AG09319 (cell line): ENCODE measurements at regions not wholly inside any gene's neighbourhood (a gene's known extent, or its start where the extent isn't known, plus 50 kb on each side); places are given as distances from the start of the nearest gene placed in this dataset.

Experiments
- DNase-seq: peaks from one replicate; pipeline ENCODE4 v3.0.0-alpha.2; 2010; ENCODE audit warnings: low read depth; ENCODE audit errors: extremely low read depth
- CTCF ChIP-seq: IDR thresholded peaks from 2 replicates; pipeline ENCODE4 v1.5.1; 2011; ENCODE audit warnings: low read depth, mild to moderate bottlenecking, inconsistent platforms, low read length, moderate library complexity

- TF ChIP-seq CTCF: no peak
- no peak for DNase-seq
These were observed 185.5 kb downstream of the ZNF330 start for GRCh38 chr4:141406237-141406636.

- DNase-seq: no peak
- no peak for TF ChIP-seq CTCF
These were observed 188.9 kb downstream of the ZNF330 start for GRCh38 chr4:141409556-141409955.

- DNase-seq: peak; percentile 44
- TF ChIP-seq CTCF: no peak
These were observed 190.1 kb downstream of the ZNF330 start for GRCh38 chr4:141410839-141411238.

- DNase-seq: no peak
- no peak for TF ChIP-seq CTCF
These were observed 191.2 kb downstream of the ZNF330 start for GRCh38 chr4:141411936-141412335.

GRCh38 chr4:141413366-141413765 is 192.7 kb downstream of the ZNF330 start:
- TF ChIP-seq CTCF: no peak
- DNase-seq: no peak

- DNase-seq: no peak
- no peak for TF ChIP-seq CTCF
These were observed 195.0 kb downstream of the ZNF330 start for GRCh38 chr4:141415651-141416050.

GRCh38 chr4:141416219-141416618 is 195.5 kb downstream of the ZNF330 start:
- no peak for DNase-seq
- TF ChIP-seq CTCF: no peak
